ENCODE measurements at regions not wholly inside any gene's neighbourhood (a gene's known extent, or its start where the extent isn't known, plus 50 kb on each side); places are given as distances from the start of the nearest gene placed in this dataset.

GRCh38 chr1:78348496-78349284 lies 142.1 kb upstream of the PTGFR start:
- Mint-ChIP-seq H3K4me1 (no peaks in the 10 kb centered on the region), H3K4me3 (no peak overlapping the region), H3K27me3 (no peaks in the 10 kb centered on the region), H3K36me3 (ENCODE audit: low read depth) (no peaks in the 10 kb centered on the region), H3K27ac (no peak overlapping the region), H3K9me3 (no peaks in the 10 kb centered on the region)
- ChIA-PET CTCF (interaction anchor here (1.3 kb wide), 1 partner anchor 16 kb away, joined by 4 read pairs; no protein-coding TSS in a partner anchor), POLR2A (no interaction called here)
- DNase-seq (no peak), ATAC-seq (ENCODE audit: low read depth) (no peak)
- intact Hi-C loops (cut with micrococcal nuclease) = no loop called here
- no peak for TF ChIP-seq CTCF (IDR thresholded peaks at IDR 0.05)

- H3K27ac Mint-ChIP-seq = no peak overlapping the region
- ChIA-PET CTCF (no interaction called here), POLR2A (no interaction called here)
- no peaks in the 10 kb centered on the region for H3K36me3 Mint-ChIP-seq (ENCODE audit: low read depth)
- no peaks in the 10 kb centered on the region for H3K9me3 Mint-ChIP-seq
- no peaks in the 10 kb centered on the region for H3K4me1 Mint-ChIP-seq
- H3K4me3 Mint-ChIP-seq = no peak overlapping the region
- H3K27me3 Mint-ChIP-seq = no peaks in the 10 kb centered on the region
- TF ChIP-seq CTCF (IDR thresholded peaks at IDR 0.05) = no peak
- ATAC-seq (ENCODE audit: low read depth) (no peak), DNase-seq (no peak)
- intact Hi-C loops (cut with micrococcal nuclease) = no loop called here
These were observed 139.1 kb upstream of the PTGFR start for GRCh38 chr1:78351551-78352216.

DNA sequence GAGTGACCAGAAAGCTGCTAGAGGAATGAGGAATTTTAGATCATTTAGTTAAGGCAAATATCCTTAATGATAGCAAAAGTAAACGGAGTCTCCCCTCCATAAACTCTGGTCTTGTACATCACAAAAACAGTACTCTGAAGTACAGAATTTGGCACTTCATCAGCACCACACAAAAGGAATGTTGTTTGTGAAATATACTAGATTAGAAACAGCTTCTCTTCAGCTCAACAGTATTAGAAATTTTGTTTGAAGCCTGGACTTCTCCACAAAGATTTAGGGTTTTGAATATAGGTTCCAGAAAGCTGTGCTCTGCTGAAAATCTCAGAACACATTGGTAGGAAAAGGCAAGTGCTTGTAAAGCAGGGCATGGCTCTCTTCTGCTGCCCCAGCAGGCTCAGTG lies 135.1 kb upstream of the PTGFR start:
- no peak for ATAC-seq (ENCODE audit: low read depth)
- no peak for TF ChIP-seq CTCF (IDR thresholded peaks at IDR 0.05)
- H3K4me3 Mint-ChIP-seq = no peak overlapping the region
- ChIA-PET POLR2A (no interaction called here), CTCF (no interaction called here)
- no peak overlapping the region for H3K27ac Mint-ChIP-seq
- DNase-seq = no peak
- H3K27me3 Mint-ChIP-seq = no peaks in the 10 kb centered on the region
- H3K36me3 Mint-ChIP-seq (ENCODE audit: low read depth) = no peaks in the 10 kb centered on the region
- intact Hi-C loops (cut with micrococcal nuclease) = no loop called here
- H3K9me3 Mint-ChIP-seq = no peaks in the 10 kb centered on the region
- no peaks in the 10 kb centered on the region for H3K4me1 Mint-ChIP-seq

DNA sequence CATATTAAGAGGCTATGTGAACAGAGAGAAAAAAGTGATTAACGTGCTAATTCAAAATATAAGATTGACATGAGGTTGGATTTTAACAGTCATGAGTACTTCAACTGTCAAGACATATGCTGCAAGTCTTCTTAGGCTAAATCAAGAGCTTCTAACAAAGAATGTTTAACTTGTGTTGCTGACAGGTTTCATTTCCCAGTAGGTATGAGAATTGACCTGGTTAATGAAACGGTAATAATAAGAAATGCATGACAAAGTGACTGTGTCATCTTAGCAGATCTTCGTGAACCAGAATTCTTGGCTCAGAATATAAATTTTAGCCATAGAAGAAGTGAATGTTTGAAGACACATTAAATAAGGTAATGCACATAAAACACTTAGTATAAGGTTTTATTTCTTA lies 132.6 kb upstream of the PTGFR start:
- Mint-ChIP-seq H3K27ac (no peak overlapping the region), H3K4me1 (no peaks in the 10 kb centered on the region), H3K27me3 (no peaks in the 10 kb centered on the region), H3K9me3 (no peaks in the 10 kb centered on the region), H3K36me3 (ENCODE audit: low read depth) (no peaks in the 10 kb centered on the region), H3K4me3 (no peak overlapping the region)
- ChIA-PET CTCF (no interaction called here), POLR2A (no interaction called here)
- ATAC-seq (ENCODE audit: low read depth) = no peak
- no peak for DNase-seq
- no peak for TF ChIP-seq CTCF (IDR thresholded peaks at IDR 0.05)
- intact Hi-C loops (cut with micrococcal nuclease) = no loop called here

DNA sequence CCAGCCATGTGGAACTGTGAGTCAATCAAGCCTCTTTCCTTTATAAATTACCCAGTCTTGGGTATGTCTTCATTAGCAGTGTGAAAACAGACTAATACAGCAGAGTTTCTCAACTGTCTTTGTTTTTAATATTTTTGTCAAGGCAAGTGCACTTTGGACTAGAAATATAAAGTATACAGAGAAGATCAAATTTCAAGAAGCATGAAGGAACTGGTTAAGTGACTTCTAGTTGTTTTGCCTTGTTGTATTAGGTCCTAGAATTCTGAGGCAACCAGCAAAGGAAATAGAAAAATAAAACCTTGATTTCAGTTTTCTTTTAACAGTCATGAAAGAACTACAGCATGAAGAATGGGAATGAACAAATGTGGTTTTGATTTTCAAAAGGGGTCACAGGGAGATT lies 131.1 kb upstream of the PTGFR start:
- ATAC-seq (ENCODE audit: low read depth) (no peak), DNase-seq (no peak)
- Mint-ChIP-seq H3K4me1 (no peaks in the 10 kb centered on the region), H3K36me3 (ENCODE audit: low read depth) (no peaks in the 10 kb centered on the region), H3K9me3 (no peaks in the 10 kb centered on the region), H3K27ac (no peak overlapping the region), H3K27me3 (no peaks in the 10 kb centered on the region), H3K4me3 (no peak overlapping the region)
- POLR2A ChIA-PET = no interaction called here
- CTCF ChIA-PET = no interaction called here
- intact Hi-C loops (cut with micrococcal nuclease) = no loop called here
- no peak for TF ChIP-seq CTCF (IDR thresholded peaks at IDR 0.05)
